Cortex of kidney (tissue), 1 donor: ENCODE measurements at regions not wholly inside any gene's neighbourhood (a gene's known extent, or its start where the extent isn't known, plus 50 kb on each side); places are given as distances from the start of the nearest gene placed in this dataset.

ENCODE experiments used
- DNase-seq: peaks from one replicate; lab custom pipeline; 2025; lab: John Stamatoyannopoulos, UW

DNA sequence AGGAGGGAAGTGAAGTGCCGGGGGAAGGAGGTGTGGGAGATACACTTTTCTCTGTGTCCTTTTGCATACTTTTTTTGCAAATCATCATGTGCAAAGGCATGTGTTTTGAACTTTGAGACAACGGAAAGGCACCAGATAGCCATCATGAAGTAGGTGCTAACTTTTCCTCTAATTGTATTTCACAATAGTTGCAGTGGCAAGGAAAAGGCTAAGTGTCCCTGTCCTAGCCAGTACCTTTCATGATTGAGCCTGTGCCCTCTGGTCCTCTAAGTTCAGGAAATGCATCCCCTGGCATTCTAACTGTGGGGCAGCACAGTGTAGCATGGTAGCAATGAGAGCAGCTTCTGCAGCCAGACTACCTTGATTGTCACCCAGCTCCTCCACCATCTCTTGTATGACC lies 186.2 kb downstream of the ADSS2 start:
- DNase-seq, result no peak

DNA sequence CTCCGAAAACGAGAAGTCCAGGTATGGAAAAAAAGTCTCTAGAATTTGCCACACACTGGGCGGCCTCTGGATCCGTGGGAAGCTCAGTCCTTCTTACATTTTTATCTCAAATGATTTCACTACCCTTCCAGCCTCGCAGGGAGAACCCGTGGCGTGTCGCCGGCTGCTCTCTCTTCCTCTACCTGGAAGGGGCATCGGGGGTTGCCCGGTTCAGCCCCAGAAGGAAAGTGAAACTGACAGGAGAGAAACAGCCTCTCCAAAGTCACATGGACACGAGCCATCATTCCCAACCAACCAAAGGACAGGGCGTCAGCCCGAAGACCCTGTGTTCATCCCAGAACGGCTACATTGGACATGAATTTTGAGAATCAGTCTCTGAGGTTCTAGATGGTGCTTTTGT lies 182.5 kb downstream of the ADSS2 start:
- no peak for DNase-seq

DNA sequence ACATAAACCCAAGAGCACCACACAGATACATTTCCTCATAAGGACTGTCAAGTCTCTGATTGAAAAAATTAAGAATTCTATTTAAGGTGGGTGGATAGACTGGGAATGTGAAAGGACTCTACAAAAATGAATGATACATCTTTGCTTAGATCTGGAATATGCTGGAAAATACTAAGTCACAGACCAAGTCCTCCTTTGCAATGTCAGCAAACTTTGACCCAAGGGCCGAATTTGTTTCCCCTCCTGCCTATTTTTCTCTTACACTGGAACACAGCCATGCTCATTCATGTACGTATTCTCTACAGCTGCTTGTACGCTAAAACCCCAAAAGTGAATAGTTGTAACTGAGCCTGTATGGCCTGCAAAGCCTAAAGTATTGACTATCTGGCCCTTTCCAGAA lies 180.7 kb downstream of the ADSS2 start:
- DNase-seq, result no peak

DNA sequence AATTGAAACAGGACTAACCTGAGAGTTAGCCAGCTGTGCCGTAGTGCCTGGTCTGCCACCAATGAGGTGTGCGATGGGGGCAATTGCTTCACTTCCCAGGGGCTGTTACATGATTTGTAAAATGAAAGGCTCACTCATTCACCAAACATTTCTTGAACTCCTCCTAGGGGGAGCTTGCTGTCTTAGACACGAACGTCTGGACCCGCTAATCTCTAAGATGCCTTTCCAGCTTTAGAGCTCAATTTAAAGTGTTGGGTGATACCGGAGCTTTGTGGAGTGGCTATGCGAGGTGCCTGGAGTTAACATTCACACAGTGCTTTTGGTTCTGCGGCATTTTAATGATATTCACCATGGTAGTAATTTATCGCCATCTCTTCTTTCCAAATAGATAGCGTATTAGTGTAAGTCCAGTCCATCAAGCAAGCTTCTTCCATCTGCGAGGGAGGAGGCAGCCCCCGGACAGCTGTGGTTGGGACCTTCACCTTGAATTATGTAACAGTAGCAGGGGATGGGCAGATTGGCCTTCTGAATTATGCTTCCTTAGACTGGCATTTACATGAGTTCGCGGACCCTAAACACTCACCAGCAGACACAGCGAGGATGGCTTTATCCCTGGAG lies 179.9 kb downstream of the ADSS2 start:
- no peak for DNase-seq

DNA sequence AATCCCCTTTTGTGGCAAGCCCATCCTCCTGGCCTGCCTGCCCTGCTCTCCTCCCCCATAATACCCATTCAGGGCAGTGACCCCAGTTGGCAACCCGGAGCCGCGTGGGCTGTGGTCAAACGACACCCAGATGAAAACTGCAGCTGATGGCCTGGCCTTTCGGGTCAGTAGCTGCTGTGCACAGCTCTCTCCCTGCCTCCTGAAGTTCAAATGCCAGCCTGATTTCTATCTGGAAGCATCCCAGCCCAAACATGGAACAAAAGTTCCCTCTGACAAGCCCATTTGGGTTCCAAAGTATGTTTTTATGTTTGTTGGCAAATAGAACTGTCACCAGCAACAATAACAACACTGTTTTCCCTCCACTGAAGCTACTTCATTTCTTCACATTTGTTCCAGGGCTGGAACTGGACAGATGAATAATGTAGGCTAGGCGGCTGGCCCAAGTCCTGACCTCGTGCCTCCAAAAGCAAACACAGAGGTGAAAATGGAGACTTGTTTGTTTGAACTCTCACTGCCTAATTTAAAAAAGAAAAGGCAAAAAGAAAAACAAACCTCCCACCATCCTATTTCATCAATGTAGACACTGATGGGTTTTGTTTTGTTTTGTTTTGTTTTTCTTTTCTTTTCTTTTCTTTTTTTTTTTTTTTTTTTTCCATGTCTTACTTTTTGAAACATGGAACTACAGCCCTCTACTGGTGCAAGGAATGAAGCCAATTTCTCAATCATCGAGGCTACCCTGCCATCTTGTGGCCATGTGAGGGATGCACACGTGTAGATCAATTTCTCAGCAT lies 179.0 kb downstream of the ADSS2 start:
- DNase-seq, result no peak

DNA sequence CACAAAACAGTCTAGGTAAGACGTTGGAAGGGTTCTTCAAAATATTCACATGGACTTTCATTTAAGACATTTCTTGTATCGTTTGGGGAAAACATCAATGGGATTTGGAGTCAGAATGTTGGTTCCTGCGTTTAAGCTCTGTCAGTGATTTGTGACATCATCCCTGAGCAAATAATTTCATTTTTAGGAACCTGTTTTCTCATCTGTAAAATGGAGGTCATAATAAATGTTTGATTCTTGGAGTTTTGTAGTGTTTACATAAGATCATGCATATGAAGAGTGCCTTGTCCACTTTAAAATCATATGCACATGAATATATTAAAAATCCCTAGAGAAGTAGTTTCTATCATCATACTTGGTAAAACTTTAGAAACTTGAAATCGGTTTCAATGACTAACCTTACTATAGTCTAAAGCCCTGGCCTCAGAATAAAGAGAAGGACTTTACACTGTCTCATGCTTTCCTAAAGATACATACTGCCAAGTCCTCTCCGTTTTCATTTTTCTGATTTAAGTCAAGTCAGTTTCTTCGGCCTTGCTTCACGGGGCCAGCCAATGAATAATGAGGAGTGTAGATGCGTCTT lies 178.4 kb downstream of the ADSS2 start:
- DNase-seq, result no peak

DNA sequence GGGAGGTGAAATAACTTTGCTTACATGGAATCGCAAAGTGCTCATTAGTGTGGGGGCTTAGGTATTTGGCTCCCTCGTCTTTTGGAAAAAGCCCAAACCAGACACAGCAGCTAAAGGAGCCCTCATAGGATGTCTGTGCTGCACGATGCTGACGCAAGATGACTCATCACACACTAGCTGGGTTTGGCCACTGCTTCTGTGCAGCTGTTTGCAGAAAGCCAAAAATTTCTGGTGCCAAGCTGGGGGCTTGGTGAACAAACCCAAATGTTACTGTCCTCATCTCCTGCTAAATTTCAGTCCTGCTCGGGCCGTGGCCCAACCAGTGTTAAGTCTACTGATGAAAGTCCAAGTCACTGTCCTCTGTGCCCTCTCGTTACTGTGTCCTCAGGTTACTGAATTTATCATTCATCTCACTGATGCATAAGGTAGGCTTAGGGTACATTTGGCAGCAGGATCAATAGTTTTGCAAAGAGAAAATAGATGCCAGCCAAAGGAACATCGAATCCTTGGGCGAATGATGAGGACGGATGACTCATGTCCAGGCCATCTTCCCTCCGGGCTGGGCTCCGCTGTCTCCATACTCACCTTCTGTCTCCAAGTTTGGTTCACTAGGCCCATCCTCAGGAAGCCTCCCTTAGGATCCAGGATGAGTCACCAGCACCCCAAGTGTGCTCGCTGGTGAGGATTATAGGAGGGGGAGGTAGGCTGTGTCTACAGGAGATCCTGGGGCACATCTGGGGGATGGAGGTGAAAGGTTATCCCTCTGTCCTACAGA lies 177.7 kb downstream of the ADSS2 start:
- DNase-seq, result no peak

DNA sequence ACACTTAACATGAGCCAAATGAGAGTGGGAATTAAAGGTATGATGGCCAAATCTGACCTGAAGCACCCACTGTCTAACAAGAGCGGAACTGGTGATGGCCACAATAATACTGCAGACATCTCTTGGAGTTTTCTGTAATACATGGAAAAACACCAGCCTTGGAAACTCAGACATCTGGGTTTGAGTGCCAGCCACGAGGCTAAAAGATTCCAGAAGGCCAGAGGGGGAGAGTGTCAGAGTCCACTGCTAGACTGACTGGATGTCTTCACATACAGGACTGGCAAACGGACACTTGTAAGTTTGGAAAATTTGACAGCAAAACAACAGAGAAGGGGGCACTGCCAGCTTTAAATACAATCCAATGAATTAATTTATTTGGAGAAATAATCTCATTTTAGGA lies 175.1 kb downstream of the ADSS2 start:
- DNase-seq, result no peak

DNA sequence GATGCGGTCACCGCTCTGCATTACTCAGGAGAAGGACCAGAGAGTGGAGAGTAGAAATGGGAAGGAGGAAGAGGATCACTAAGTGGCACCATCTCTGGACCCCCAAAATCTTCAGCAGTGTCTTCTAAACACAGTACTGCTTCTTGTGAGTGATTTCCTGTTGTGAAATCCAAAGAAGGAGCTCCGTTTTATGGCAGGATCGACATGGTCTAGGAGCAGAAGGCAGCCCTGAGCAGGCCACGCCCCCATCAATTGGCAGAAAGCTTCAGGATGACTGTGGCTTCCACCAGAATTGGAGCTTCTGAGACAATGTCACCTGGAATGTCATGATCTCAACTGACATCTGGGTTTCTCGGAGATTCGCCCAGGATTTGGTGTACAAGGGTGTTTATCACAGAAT lies 171.5 kb downstream of the ADSS2 start:
- no peak for DNase-seq

DNA sequence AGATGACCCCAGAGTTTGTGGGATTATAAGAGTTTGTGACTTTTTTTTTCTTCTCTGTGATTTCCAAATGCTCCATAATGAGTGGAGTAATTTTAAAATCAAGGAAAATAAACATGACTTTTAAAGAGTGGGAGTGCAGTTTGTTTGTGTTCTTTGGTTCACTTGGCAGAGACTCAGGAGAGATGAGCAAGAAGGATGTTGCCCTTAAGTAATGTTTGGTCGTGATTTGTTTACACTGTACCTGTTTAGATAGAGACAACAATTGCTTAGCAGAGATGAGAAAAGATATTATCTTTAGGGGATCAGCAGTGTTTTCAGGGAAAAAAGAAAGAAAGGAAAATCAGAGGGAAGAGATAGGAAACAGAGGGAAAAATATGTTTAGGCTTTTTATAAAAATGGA lies 170.8 kb downstream of the ADSS2 start:
- no peak for DNase-seq

DNA sequence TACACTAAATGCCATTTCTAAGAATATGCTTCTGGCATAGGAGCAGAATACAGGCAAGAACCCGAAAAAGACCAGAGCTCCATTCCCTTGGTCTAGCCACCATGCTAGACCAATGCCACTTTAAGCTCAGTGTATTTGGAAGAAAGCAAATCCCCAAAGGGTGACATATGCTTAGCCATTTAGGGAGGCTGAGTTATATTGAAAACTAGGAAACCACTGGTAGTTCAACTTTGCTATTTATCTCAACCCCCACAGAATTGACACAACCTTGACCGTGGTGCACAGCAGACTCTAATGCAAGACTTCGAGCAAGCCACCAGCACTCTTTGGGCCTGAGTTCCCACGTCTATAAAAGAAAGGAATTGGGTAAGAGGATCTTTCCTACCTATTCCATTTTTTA lies 167.9 kb downstream of the ADSS2 start:
- no peak for DNase-seq

DNA sequence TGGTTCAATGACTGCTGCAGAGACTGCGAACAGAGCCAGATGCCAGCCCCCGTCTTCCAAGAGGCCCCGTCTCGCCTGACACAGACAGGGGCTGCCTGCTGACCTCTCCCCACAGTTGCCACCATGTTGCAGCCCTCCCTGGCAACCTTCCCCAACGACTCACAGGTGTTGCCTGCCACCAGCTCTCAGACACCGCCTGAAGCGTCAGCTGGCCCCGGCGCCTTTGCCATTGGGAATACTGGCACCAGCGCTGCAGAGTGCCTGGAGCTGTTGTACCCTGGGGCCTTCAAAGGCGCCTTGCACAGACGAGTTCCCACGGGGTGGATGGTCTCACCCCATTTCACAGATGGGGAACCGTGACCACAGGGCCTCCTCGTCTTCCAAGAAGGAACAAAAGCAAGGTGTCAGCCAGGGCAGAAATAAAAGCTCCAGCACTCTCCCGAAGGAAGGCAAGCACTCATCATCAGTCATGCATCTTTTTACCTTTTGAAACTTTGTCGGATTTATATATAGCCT lies 167.0 kb downstream of the ADSS2 start:
- DNase-seq, result no peak

DNA sequence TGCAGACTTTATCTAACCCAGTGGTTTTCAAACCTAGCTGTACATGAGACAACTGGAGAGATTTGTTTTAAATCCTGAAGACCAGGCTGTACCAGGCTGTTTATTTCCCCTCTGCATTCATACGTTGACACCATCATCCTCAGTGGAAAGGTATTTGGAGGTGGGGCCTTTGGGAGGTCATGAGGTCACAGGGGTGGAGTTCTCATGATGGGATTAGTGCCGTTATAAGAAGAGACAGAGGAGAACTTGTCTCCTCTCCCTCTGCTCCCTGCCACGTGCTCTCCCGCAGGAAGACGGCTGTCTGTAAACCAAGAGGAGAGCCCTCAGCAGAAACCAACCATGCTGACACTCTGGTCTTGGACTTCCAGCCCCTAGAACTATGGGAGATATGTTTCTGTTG lies 165.4 kb downstream of the ADSS2 start:
- no peak for DNase-seq

DNA sequence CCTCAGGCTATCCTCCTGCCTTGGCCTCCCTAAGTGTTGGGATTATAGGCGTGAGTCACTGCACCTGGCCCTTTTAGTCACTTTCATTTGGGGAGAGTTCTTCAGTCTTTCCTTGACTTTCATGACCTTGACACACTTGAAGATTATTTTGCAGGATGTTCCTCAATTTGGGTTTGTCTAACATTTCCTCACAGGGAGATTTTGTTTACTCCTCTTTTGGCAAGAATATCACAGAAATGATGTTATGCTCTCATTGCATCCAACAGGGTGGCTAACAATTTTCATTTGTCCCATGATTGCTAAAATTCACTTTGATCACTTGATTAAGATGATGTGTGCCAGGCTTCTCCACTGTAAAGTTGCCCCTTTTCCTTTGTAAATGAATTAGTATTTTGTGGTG lies 164.0 kb downstream of the ADSS2 start:
- no peak for DNase-seq

DNA sequence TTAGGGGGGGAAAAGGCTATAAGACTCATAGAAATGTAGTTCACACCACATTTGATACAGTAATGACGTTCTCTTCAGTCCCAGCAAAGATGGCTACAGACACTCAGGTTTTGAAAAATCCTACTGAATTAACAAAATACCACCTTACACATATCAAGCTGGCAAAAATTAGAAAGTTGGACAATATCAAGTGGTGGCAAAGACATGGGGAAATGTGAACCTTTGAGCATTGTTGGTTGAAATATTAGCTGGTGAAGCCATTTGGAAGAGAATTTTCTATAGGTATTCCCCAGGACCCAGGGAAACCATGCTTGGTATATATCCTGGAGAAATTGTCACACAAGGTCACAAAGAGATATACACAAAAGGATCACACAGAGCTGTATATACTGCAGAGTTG lies 163.0 kb downstream of the ADSS2 start:
- no peak for DNase-seq

DNA sequence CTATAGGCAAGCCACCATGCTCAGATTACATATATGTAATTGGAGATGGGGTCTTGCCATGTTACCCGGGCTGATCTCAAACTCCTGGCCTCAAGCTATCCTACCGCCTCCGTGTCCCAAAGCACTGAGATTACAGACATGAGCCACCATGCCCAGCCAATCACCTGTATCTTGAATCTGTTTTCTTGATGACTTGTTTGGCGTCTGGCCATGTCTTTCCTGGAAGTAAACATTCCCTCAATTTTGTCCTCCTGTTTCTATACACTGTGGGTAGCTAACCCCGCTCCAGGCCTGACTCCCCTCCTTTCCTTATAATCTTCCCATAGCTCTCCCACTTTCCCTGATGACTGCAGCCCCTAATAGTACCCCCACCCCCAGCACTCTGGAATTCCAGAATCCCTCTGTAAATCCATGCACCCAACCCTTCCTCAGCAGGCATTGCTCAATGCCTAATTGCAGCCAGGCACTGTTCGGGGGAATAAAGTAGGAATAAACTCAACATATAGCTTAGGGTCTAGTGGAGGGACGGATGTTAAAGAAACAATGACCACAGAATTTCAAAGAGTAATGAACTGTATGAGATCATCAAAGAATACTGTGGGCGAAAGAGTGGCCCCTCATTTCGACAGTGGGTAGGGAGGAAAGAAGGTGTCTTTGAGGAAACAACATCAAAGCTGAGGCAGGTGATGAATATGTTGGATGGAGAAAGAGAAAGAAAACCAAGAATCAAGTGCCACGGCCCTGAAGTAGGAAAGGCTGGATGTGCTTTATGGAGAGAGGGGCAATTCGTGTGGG lies 161.5 kb downstream of the ADSS2 start:
- DNase-seq, result no peak

DNA sequence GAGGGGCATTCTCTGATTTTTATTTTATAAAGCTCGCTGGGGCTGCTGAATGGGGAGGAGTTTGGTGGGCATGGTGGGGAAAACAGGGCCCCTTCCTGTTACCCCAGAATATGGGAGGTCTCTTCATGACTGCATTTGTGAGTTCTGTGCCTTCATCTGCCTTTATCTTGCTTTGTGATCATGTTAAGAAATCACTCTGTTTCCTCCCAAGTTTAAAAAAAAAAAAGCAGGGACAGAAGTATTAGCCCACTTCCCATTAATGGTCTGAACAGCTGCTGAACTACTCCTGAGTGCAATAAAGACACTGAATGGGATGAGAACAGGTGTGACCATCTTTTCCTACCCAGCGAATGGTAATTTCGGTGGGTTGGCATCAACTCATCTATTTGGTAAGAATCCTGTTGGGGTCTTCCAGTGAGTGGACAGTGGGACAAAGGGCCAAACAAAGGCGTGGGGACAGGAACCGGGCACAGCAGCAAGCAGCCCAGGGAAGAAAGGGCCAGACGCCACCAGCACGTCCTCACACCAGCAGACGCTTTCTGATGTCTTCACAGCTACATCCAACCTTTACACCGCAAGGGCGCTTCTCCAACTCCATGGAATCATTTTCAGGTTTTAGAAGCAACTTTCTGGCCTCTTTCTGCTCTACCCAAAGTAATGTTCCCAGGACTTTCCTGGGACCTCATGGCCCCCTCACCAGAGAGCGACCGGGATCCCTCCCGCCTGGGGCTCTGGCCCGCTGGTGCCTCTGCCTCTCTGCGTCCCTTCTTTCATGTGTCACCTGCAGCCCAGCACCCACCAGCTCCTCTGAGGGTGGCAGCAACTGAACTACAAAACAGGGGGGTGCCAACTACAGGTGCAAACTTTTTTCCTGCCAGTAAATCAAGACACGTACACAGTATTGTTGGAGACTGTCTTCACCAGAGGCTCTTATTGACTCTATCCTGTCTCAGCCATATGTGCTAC lies 160.2 kb downstream of the ADSS2 start:
- no peak for DNase-seq

DNA sequence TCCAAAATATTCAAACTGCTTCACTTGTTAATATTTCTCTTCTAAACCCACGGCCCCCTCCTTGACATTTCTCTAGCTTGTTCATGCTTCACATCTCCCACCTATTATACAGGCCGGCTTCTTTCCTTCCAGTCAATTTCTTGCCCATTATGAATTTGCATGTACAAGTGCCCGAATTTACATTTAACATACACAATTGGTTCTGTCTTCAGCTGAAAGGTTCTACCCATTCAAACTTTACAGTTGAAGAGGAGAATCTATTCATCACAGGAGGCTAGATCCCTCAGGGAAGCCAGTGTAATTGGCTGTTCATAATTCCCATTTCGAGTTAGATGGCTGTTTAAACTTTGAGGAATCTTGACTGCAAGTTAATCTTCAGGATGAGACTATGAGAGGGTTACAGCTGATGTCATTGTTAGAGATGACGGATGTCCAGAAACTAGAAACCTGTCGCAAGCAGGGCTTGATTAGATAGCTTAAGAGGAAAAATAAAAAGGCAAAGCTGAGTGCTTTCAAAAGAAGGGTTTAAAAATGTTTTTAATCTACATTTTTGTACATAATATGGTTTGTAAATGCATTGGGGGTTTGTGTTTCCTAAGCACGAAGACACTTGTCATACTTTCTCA lies 157.0 kb downstream of the ADSS2 start:
- no peak for DNase-seq

DNA sequence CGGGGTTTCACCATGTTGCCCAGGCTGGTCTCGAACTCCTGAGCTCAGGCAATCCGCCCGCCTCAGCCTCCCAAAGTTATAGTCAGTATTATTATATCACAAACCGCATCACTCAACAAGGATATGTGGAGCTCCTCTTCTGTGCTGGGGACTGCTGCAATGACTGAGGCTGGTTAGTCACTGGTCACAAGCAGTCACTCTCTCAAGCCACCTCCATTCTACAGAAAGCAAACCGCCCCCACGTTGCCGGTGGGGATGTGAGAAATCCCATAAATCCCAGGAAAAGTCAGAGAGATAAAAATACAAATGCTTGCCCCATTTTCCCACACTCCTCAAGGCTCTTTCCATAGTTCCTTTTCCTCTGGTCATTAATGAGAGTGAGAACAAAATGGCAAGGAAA lies 155.7 kb downstream of the ADSS2 start:
- no peak for DNase-seq

DNA sequence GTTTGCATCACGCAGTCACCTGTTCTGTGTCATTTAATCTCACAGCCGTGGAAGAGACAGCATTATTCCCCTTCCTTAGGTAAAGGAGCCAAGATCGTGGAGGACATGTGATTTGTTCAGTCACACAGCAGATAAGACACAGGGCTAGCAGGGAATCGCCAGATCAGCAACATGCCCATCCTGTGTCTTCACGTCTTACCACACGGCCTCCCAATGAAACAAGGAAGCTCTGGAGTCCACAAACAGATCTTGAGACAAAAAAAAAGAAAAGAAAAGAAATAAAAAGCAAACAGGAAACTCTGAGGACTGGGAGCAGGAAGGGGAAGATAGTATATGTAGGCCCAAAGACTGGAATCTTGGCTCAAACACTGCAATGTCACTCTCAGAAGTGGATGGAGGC lies 155.3 kb downstream of the ADSS2 start:
- DNase-seq, result no peak
